ENCODE measurements at regions not wholly inside any gene's neighbourhood (a gene's known extent, or its start where the extent isn't known, plus 50 kb on each side); places are given as distances from the start of the nearest gene placed in this dataset.
"Not testable (repeated sequence)": the region's sequence is repeated elsewhere in the genome, so short reads cannot be mapped to it uniquely, and the experiment has no call there.

DNA sequence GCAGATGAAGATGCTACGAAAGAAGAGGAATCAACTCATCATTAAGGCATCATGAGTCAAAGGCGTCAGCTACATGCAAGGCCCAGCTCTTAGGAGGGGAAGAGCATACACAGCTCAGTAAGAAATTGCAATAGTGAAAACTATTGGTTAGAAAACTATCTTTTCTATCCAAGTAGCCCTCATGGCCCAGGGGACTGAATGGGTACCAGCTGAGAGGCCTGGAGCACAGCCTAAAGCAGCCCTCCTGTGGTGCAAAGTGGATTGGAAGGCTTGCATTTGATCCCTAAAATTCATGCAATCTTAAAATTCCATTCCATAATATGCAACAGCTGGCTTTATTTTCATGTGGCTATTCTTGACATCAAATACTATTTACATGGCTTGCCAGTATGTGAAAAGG is 251.8 kb upstream of the USP24 start:
- no peak for DNase-seq

DNA sequence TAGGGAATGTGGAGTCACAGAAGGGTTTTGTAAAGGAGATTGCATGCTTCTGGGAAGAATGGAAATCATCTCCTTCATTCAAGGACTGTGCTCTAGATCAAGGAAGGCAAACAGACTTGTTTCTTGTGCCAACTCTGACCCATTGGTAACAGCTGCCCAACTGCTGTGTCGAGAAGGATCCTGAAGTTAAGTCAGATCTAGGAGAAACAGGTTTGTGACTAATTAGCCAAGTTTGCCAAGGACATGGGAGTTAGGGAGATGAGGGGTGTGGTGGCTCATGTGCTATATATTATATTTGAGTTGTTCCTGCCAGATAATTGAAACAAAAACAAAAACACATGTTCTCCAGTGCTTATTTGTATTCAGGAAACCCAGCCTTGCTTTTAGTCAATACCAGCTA is 251.2 kb upstream of the USP24 start:
- DNase-seq: no peak

DNA sequence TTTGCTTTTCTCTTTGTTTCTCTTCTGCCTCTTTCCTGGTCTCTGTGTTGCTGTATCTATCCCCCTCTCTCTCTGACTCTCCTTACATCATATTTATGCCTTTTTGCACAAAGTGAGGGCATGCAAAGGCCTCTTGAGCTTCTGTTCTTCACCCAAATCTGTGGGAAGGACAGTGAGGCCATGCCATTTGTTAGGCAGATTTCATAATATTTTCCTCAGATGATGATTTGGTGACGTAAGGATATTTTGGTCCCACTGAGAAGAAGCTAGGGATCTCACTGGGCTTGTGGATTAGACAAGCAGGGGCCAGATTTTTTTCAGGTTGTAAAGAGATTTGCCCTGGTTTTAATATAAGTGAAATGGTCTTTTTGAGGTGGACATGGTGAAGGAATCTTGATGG is 249.4 kb upstream of the USP24 start:
- DNase-seq: no peak

DNA sequence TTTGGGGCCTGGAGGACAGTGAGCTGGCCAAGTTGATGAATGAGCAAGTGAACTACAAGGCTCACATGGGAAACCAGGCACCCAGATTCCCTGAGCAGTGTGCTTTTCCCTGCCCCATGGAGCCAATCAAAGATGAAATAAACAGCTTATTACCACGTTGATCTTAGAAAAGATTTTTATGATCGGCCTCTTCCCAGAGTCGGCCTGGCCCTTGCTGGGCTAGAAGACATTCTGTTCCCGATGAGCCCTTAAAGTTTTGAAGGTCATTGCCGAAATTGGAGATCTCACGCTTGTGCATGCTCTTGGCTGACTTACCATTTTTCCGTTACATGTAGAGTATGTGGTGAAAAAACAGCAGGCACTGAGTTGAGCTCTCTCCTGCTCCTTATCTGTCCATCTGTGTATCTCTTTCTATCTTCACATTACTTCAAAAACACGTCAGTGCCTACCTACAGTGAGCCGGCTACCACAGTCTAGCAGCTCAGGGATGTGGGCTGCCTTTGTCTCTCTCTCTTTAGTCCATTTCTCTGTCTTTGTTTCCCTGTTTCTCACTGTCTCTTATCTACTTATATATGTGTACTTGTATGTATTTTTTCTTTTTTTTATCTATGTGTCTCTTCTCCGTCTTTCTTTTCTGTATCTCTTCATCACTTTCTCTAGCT is 248.8 kb upstream of the USP24 start:
- no peak for DNase-seq

DNA sequence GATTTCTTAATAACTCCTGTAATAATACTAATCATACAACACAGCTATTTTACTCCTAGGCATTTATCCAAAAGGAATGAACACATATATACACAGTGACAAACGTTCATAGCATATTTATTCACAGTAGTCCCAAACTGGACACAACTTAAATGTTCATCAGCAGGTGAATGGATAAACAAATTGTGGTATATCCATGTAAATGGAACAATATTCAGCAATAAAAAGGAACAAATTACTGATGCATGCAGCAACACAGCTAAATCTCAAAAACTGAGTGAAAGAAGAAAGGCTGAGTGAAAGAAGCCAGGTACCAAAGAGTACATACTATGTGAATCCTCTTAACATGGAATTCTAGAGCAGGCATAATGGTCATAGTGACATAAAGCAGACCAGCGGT is 242.7 kb upstream of the USP24 start:
- DNase-seq: no peak

DNA sequence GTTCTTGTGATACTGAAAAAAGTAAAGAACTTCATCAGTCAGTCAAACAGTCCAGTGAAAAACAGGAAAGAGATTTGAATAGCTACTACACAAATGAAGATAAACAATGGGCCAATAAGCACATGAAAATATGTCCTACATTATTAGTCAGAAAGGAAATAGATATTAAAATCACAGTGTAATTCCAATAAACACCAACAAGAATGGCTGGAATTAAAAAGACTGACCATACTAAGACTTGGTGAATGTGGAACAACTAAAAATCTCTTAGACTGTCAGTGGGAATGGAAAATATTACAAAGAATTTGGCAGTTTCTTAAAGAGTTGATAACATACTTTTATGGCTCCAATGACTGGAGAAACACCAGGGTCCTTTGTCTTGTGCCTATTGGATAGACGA is 241.8 kb upstream of the USP24 start:
- DNase-seq: no peak

DNA sequence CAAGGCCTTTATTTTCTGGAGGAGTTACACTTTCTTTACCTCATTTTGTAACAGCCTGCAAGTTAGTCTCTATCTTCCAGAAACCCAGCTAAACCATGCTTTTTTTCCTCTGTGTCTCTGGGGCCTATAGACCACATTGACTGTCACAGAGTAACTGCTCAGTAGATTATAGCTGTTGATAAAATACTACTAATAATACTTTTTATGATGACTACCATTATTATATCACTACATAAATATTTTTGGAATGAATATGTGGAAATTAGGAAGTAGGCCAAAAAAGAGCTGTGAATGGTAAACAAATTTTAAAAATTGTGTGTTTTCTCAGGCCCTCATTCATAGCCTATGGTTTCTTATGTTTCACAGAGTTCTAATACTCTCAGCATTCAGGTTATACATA is 233.1 kb upstream of the USP24 start:
- DNase-seq: no peak

DNA sequence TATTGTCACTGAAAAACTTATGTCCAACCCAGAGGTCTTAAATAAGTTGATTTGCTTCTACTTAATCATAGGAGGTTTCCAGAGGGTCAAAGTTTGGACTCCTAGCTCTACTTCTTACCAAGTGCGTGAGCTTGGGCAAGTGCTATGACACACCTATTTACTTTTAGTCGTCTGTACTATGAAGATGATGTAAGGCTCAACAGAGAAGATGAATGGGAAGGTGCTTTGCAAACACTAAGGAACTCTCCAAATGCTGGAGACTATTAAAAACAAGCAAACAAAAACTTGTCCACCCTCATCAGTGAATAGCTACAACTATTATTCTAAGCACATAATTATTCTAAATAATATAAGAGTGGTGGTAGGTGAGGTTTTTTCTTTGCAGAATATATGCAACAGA is 232.3 kb upstream of the USP24 start:
- DNase-seq: no peak

DNA sequence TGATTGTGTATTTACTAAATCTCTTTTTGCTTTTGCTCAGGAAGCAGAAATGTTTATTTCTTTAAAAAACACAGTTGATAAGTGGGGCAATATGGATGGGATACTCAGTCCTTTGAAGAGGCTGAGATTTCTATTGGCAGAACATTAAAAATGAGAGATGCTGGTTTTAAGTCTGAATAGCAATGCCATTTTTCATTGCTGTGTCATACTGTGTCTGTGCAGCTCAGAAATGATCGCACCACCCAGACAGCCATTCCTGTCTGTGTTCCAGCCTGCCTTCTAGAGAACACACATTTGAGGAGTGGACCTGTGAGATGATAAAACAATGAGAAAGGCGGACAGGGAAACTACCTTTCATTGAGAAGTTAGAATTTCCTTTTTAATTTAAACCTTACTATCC is 231.2 kb upstream of the USP24 start:
- no peak for DNase-seq

DNA sequence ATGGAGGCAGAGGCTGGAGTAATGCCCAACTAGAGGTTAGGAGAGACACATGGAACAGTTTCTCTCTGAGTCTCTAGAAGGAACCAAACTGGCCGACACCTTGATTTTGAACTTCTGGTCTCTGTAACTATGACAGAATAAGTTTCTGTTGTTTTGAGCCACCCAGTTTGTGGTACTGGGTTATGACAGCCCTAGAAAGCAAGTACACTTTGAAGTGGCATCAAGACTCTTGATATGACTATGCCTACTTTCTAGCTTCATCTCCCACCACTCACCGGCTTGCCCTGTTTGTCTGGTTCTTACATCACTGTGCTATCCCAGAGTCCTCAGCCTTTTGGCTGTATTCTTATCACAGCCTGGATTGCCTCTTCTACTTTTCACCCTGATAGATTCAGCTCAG is 230.3 kb upstream of the USP24 start:
- DNase-seq: no peak

DNA sequence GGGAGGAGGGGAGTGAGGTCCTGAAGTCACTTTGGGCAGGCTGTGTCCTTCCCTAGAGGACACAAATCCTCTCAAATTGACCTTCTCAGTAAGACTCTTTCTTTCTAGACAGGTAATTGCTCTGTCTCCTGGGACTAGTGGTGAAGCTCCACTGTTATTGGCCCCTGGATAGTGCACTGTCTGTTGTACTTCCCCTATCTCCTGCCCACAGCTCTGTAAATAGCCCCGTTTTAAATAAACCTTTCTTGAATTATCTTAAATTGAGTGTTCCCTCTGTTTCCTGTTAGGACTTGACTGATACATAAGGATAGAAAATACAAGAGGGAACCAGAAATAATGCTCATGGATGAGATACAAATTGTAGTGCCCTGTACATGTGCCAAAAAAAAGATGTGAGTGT is 229.5 kb upstream of the USP24 start:
- no peak for DNase-seq

DNA sequence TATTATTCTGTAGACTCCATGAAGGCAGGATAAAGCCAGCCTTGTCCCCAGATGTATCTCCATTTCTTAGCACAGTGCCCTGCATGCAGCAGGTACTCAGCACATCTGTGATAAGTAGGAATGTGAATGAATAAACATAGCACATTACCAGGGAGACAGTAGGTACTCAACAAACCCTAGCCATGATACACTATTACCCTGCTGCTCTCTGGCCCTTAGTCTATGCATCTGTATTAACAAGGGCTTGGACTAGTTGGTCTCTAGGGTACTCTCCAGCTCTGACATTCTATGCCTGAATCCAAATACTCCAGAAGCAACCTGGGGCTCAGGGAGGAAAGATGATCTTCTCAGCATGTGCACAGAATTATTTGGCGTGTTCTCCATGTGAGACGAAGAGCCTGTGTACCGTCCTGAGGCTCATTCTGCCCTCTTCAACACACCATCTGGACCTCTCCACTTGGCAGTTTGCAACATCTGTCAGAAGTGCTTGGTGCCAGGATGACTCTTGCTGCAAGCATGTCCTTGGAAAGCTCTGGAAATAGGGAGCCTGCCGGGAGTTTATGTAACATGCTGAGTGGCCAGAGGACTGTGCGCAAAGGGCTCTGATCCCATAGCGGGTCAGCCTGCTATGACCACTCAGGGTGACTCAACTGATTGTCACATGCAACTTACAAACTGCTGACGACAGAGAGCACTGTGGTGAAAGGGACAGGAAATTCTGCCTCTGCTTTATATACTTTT is 228.2 kb upstream of the USP24 start:
- DNase-seq: peak; percentile 74

DNA sequence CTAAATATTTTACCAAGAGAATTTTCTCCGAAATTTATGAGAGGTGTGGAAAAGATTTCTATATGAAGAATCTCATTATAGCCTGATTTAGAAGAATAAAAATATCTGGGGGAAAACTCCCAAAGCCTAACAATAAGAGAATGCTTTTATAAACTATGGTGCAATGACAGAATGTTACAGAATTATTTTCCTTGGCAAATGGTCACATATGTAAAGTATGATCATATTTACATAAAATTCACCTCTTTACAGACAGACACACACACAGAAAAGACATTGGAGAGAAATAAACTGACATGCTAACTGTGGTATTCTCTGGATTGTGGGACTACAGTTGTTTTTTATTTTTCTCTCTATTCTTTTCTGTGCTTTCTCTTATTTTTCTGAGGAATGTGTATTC is 226.3 kb upstream of the USP24 start:
- DNase-seq: no peak

DNA sequence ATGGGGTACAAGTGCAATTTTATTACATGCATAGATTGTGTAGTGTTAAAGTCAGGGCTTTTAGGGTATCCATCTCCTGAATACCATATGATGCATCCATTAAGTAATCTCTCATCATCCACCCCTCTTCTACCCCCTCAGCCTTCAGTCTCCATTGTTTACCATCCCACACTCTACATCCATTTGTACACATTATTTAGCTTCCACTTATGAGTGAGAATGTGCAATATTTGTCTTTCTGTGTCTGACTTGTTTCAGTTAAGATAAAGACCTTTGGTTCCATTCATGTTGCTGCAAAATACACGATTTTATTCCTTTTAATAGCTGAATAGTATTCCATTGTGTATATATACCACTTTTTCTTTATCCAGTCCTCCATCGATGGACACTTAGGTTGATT is 222.5 kb upstream of the USP24 start:
- no peak for DNase-seq

DNA sequence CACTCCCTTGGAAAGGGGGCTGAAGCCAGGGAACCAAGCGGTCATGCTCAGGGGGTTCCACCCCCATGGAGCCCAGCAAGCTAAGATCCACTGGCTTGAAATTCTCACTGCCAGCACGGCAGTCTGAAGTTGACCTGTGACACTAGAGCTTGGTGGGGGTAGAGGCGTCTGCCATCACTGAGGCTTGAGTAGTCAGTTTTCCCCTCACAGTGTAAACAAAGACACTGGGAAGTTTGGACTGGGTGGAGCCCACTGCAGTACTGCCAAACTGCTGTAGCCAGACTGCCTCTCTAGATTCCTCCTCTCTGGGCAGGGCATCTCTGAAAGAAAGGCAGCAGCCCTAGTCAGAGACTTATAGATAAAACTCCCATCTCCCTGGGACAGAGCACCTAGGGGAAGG is 215.6 kb upstream of the USP24 start:
- not testable (repeated sequence) for DNase-seq

DNA sequence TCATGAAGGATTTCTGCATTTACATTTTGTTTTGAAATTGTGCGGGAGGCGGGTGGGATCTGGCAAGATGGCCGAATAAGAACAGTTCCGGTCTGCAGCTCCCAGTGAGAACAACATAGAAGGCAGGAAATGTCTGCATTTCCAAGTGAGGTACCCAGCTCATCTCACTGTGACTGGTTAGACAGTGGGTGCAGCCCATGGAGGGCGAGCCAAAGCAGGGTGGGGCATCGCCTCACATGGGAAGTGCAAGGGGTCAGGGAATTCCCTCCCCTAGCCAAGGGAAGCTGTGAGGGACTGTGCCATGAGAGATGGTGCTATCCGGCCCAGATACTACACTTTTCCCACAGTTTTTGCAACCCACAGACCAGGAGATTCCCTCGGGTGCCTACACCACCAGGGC is 215.0 kb upstream of the USP24 start:
- not testable (repeated sequence) for DNase-seq

DNA sequence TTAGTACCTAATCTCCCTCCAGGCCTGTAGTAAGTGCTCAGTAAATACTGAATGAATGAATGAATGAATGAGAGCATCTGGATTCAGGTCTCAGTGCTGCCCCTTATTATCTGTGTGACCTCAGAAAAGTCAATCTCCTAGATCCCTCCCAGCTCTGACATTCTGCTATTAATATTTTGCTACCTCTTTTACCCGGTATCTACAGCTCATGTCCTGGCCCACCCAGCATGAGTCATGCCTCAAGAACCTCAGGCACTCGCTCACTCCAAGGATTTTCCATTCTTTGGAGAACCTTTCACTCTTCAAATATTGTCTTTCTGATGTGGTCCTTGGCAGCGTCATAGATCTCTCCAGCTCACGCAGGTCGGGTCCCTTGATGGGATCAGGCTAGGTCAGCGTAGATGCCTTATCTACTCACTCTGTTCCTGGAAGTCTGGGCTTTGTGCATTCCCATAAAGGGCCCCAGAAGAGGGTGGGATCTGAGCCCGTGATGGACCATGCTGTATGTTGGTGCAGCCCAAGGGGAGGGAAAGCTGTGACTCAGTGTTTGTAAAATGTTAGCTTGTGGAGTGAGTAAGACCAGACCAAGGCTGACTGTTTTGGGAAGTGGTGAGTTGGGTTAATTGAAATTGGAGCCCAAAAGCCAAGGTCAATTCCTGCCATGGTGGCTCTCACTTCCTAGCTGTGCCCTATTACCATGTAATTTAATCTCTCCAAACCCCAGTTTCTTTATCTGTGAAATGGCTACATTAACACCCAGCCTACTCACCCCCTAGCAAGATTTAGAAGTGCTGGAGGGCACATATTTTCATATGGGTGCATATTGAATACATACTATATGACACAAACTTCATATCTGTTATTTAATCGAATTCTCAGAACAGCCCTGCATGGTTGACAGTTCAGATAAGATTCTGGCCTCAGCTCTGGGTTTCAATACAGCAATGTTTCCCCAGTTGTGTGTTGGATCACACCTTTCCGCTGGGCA is 214.1 kb upstream of the USP24 start:
- DNase-seq: peak; percentile 99

DNA sequence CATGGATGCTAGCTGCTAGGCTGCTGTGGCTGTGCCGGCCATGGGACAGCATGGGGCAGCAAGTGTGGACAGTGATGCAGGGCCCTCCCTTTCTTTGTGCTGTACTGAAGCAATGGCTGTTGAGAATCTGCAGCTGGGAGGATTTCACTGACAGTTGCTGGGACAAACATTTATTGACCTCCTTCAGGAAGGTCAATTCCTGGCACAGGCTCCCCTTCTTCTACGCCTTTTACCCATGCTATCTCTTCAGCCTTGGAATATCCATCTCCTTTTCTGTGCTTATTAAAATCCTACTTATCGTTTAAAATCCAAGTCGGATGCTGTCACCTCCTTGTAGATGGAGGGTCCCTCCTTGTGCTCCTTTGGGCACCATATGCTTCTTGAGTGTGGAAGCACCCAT is 213.1 kb upstream of the USP24 start:
- DNase-seq: no peak

DNA sequence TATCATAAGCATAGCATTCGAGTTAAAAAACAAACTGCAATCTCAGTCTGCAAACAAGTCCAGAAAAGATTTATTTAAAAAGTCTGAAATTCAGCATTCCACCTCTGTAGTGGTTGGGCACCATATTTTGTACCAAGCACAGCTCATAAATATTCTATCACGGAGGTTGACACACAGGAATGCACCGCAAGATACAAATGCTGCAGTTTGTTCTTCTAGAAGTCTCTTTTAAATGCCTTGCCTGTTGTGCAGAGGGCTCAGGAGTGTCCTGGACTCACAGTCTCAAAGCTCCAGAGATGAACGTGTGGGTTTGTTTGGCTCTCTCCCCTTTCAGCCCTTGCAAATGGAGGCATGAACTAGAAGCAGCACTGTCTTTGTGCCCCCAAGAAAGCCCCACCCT is 212.4 kb upstream of the USP24 start:
- DNase-seq: no peak

DNA sequence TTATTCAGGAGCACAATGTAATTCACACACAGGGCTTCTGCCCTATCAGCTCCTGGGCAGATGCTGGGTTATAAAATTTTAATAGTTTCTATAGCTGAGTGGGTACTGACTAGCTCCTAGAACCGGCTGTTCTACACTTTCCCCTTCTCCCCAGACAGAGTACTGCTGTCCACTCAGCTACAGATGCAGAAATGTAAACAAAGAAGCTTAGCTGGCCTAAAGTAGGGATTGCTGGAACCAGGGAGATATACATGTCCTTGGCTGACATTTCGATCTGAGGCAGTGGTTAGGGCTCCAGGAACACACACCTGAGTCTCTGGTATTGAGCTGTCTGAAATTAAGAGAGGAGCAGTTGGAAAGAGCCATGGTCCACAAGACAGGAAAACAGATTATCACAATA is 211.5 kb upstream of the USP24 start:
- no peak for DNase-seq

DNA sequence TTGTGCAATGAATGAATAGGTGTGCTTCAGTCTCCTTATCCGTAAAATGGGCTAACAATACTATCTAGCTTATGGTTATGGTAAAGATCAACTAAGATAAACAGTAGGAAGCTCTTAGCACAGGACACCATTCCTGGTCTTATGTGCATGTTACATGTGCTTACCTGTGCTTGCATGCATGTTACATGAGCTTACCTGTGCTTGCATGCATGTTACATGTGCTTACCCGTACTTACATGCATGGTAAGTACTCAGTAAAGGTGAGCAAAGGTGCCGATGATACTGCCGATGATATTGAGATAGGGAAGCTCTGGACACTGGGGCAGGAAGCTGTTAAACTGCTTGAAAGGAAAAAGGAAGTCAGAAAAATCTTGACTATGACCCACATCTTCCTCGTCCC is 211.0 kb upstream of the USP24 start:
- no peak for DNase-seq

DNA sequence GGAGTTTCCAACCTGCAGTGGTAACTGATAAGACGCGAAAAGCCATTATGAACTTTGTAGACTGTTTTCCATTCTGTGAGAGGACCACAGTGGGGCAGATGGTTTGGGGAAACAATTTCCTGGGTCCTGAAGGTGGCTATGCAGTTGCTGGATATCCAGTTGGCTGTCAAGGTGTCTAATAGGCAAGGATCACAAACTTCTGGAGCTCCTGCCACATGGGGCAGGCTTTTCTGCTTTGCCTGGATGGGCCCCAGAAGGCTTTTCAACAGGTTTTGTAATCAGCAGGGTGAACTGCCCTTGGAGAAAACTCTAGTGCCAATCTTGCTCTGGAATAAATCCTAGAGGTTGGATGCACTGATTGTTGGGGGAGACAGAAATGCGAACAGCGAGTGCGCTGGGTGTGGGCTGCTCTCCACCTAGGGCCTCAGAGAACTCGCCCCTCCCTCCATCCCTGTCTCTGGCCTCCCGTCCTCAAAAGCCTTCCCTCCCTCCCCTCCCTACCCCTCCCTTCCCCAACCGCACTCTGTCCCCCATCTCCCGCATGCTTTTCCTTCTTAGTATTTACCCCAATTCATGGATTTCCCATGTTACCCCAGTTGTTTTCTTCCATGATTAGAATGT is 210.3 kb upstream of the USP24 start:
- no peak for DNase-seq

DNA sequence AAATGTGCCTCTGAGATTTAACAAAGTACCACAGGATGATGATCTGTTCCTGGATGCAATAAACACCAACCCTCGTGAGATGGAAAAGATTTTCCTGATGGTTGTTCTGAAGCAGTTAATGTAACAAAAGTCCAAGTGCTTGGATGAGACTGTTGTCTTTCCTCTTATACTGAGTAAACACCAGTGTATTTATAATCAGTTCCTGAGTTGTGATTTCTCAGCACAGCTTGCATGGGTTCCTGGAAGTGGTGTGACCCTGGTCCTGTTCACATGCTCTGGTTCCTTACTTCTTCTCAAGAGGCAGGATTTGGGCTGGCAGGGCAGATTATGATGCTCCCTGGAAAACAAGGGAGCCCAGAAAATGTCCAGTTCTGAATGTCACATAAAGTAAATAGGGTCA is 208.2 kb upstream of the USP24 start:
- DNase-seq: no peak
